A673 (cell line): ENCODE measurements at regions not wholly inside any gene's neighbourhood (a gene's known extent, or its start where the extent isn't known, plus 50 kb on each side); places are given as distances from the start of the nearest gene placed in this dataset.

ENCODE experiments used
- EZH2 ChIP-seq: fragments of 200-600 bp; sonication (generic); IDR thresholded peaks from 2 replicates; pipeline ENCODE4 v1.6.1; 2017; ENCODE audit warnings: borderline replicate concordance, low read depth, mild to moderate bottlenecking, mixed read lengths, antibody characterized with exemption, low read length; ENCODE audit not compliant: poor library complexity, severe bottlenecking
- TF ChIP-seq, protein P1 (sequence below): fragments of 300-800, 200-600 bp; sonication (generic); conservative IDR thresholded peaks from 2 replicates; pipeline ENCODE4 v1.5.1; 2017; ENCODE audit warnings: low read depth, mild to moderate bottlenecking, antibody characterized with exemption, low read length, moderate library complexity, mixed read lengths

DNA sequence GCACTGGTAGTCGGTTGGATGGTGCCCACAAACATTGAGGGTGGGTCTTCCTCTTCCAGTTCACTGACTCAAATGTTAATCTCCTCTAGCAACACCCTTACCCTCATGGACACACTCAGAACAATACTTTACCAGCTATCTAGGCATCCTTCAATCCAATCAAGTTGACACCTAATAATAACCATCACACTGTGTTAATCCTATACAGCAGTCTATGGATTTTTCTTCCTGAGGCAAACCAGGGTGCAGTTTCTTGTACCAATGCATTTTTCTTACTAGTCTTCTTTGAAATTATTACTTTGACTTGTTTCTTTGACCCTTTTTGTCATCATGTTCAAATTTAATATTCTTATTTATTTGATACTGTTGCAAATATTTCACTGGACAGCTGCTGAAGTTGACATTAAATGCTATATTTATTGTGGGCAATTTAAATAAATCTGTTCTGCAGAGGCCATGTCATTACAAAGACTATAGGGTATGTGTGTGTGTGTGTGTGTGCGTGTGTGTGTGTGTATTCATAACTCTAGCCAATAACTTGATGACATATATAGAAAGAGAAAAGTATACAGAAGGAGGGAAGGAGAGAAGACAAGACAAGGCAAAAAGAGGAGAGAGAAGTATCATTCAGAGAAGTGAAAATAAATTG lies 884.8 kb upstream of the NEGR1 start:
- TF ChIP-seq, protein P1, sequence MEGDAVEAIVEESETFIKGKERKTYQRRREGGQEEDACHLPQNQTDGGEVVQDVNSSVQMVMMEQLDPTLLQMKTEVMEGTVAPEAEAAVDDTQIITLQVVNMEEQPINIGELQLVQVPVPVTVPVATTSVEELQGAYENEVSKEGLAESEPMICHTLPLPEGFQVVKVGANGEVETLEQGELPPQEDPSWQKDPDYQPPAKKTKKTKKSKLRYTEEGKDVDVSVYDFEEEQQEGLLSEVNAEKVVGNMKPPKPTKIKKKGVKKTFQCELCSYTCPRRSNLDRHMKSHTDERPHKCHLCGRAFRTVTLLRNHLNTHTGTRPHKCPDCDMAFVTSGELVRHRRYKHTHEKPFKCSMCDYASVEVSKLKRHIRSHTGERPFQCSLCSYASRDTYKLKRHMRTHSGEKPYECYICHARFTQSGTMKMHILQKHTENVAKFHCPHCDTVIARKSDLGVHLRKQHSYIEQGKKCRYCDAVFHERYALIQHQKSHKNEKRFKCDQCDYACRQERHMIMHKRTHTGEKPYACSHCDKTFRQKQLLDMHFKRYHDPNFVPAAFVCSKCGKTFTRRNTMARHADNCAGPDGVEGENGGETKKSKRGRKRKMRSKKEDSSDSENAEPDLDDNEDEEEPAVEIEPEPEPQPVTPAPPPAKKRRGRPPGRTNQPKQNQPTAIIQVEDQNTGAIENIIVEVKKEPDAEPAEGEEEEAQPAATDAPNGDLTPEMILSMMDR, result no peak
- no peak for TF ChIP-seq EZH2
